ENCODE measurements at regions not wholly inside any gene's neighbourhood (a gene's known extent, or its start where the extent isn't known, plus 50 kb on each side); places are given as distances from the start of the nearest gene placed in this dataset.
"Not testable (repeated sequence)": the region's sequence is repeated elsewhere in the genome, so short reads cannot be mapped to it uniquely, and the experiment has no call there.

DNA sequence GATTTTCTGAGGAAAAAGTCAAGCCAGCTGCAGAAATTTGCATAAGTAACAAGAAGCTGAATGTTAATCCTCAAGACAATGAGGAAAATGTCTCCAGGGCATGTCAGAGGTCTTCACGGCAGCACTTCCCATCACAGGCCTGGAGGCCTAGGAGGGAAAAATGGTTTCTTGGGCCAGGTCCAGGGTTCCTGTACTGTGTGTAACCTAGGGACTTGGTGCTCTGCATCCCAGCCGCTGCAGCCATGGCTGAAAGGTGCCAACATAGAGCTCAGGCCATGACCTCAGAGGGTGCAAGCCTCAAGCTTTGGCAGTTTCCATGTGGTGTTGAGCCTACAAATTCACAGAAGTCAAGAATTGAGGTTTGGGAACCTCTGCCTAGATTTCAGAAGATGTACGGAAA lies 144.1 kb downstream of the AKR1D1 start:
- not testable (repeated sequence) for DNase-seq (ENCODE audit: low spot score)

DNA sequence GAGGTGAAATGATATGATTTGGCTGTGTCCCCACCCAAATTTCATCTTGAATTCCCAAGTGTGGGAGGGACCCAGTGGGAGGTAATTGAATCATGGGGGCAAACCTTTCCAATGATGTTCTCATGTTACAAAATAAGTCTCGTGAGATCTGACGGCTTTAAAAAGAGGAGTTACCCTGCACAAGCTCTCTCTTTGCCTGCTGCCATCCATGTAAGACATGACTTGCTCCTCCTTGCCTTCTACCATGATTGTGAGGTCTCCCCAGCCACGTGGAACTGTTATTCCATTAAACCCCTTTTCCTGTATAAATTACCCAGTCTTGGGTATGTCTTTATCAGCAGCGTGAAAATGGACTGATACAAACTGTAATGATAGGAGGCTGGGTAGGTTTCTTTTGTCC lies 145.1 kb downstream of the AKR1D1 start:
- not testable (repeated sequence) for DNase-seq (ENCODE audit: low spot score)

DNA sequence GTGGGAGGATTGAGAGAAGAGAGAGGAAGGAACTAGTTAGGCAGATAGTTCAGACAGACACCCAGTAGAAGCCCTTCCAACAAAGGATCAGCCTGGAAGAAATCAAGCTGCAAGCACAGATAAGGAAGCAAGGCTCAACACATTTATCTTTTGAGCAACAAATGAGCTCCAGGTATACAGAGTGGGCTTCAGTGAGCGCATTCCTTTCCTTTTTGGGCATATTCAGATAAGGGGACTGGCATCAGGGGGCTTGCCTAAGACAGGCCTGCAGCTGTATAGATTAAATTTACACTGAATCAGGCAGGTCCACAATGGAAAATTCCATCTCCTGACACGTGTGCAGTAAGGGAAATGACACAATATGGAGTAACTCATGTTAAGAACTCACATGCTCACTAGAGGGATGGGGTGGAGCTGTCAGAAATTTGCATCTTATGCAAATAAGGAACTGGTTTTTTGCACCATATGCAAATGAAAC lies 147.2 kb downstream of the AKR1D1 start:
- DNase-seq (ENCODE audit: low spot score), result no peak

DNA sequence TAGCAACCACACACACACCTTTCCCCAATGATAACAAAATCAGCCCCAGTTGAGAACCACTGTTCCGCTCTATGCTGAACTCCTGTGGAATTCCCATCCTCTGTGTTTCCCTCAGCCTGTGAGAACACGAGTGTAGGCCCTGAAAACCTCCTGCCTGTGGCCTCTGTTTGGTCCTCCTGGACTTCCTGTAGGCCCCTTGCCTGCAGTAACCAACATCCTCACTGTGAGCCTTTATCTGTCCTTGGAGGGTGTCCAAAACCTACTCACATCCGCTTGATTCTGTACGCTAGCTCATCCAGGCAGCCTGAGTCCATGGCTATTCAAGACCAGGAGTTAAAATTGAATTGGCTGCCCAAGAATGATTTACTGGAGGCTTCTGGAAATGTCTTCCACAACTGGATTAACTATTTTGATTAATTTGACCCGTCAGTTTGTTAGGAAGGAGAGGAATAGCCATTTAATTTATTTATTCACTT lies 149.8 kb downstream of the AKR1D1 start:
- no peak for DNase-seq (ENCODE audit: low spot score)

DNA sequence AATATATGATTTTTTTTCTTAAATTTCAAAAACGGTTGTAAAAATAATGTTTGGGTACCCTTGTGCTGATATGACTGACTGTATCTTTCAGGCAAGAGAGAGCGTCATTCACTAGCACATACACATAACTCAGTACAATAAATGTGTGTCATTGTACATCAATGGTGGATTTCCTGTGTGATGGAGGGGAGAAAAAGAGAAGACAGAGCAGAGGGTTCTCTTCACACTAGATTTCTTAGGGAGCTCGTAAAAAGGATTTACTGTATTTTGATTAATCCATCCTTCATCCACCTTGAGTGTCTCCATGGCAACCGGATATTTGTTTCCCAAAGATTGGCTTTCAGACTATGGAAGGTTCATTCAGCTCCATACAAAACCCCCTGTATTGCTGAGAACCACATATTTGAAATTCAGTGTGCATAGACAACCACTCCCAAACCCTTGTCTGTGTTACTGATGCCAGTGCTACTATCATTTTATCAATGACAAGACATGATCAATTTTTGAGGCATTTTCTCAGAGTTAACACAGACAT lies 150.6 kb downstream of the AKR1D1 start:
- no peak for DNase-seq (ENCODE audit: low spot score)

DNA sequence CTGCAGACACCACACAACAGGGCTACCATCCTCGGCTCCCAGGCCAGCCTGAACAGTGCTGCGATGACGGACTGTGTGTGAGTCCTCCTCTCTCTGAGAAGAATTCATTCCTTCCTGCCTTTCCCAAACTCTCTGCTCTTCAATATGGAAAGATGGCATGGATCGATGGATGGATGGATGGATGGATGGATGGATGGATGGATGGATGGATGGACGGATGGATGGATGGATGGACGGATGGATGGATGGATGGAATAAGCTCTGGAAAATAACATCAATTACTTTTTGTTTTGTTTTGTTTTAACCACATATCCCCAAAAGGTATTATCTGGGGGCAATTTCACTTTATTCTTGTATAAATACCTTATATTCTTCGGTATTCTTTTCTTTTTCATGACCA lies 151.9 kb downstream of the AKR1D1 start:
- DNase-seq (ENCODE audit: low spot score), result no peak

DNA sequence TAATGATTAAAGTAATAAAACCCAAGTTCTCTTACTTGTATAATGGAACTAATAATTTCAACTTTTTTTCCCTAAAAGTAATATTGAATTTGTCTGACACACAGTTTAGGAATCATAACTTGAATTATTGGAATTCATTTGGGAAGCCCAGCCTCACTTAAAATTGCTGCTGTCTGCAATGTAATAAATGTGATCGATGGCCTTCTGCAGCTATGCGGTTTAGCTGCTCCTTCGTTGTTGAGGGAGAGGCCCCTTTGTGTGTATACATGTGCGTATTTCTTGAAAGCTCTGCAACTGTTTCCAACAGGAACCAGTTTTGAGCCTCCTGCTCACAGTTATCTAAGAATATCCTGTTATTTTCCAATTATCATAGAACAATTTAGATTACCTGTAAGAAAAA lies 152.5 kb downstream of the AKR1D1 start:
- DNase-seq (ENCODE audit: low spot score), result no peak

DNA sequence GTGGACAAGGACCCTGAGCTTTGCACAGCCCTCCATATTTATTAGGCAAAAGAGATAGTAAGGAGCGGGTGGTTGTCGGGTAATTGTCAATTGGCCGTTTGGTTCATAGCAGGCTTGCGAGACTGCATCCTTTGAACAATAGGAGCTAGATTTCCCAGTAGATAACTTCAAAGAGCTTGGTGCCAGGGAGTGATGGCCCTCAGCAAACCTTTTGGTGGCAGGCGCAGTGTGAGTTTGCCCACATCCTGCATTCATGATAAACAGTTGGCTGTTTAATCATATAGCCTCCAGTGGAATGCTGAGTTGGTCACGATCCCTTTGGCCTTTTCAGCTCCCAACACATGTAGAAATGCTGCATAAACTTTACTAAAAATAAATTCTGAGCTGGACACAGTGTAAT lies 156.9 kb downstream of the AKR1D1 start:
- DNase-seq (ENCODE audit: low spot score), result no peak

DNA sequence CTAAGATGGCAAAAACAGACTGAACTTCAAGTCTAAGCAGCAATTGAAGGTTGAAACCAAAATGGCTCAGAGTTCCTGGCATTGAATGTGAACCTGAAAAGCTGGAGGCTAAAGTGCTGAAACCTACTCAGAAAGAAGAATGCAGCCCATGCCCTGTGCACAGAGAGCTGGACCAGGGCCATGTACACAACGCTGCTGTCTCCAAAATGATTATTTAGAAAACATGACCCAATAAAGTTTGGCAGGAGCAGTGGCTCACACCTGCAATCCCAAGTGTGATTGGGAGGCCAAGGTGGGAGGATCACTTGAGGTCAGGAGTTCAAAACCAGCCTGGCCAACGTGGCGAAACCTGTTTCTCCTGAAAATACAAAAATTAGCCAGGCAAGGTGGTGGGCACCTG lies 158.9 kb downstream of the AKR1D1 start:
- DNase-seq (ENCODE audit: low spot score), result no peak

DNA sequence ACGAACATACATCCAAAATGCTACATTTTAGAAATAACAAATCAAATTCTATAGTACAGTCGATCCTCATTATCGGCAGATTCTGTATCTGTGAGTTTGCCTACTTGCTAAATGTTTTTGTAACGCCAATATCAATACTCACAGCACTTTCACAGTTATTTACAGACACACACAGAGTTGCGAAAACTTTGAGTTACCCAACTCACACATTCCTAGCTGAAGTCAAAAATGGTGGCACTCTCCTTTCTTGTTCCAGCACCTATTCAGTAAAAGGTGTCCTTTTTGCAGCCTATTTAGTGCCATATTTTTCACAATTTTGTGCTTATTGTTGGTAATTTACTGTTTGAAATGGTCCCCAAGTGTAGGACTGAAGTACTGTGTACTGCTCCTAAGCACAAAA lies 161.7 kb downstream of the AKR1D1 start:
- no peak for DNase-seq (ENCODE audit: low spot score)

DNA sequence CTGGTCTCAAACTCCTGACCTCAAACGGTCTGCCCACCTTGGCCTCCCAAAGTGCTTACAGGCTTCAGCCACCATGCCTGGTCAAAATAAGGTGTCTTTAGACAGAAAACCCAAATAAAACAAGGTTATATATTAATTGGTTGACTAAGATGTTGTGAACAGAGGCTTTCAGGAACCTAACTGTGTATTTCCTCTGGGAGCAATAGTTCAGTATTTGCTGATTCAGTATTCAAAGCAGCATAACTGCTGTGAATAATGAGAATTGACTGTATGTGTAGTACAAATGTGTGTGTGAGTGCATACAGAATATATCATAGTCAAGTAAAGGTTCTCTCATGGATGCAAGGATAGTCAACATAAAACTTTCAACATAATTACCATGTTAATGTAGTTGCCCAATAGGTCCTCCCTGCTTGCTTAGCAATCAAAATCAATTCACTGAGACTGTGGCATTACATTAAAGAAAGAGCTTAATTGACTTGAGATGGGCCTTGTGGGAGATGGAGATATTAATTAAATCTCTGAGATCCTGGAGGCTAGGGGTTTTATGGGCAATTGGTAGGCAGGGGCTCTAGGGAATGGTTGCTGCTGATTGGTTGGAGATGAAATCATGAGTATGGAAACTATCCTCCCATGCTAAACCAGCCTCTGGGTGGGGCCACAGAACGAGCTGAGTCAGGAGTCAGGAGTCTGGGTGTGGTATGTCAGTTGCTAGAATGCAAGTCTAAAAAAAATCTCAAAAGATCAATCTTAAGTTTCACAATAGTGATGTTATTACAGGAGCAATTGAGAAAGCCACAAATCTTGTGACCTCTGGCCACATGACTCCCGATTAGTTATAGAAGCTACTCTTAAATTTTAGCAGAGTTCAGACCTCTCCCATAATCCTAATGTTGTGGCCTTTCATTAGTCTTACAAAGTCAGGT lies 162.7 kb downstream of the AKR1D1 start:
- no peak for DNase-seq (ENCODE audit: low spot score)

DNA sequence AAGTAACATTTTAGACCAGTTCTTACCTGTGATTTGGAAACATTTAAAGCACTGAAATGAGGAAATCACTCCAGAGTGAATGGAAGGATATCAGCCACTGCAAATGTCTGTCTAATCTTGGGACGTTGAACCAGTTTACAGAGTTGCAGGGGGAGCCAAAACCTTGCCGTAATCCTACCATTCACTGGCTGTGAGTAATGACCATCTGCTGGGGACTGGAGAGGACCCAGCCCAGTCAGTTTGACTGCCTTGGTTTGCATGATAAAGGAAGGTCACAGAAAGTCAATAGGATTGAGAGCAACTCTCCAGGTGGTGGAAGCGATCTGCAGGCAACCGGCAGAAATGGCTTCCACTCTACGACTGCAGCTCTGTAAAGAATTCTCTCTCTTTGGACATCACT lies 167.2 kb downstream of the AKR1D1 start:
- DNase-seq (ENCODE audit: low spot score), result peak; percentile 81

DNA sequence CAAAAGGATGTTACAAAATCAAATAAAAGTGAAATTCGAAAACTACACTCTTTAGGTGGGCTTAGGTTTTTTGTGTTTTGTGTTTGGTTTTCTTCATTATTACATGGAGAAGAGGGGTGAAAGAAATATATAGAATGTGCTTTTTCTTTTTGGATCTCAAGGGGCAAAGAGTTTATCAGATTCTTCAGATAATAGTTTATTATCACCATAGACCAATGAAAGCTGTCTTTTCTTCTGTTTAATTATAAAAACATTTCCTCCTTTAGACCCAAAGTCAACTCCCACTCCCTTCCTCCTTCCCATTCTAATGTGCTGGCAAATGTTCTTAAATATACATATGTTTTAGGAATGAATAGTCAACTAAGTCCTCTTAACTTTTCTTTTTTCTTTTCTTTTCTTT lies 167.6 kb downstream of the AKR1D1 start:
- no peak for DNase-seq (ENCODE audit: low spot score)

DNA sequence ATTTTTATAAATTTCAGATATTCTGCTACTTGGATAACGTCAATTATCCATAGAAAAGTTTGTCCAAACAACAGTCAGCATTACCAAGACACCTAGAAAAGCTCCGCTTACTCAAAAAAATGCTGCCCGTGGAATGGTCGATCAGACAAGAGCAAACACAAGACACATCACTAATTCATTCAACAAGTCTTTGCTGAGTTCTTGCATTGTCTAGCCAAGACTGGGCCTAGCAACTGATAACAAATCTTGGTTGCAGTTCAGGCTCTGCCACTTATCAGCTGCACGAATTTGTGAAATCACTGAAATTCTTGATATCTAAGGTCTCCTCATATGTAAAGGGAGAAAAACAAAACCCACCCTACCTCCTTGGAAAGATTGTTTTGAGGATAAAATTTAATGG lies 168.3 kb downstream of the AKR1D1 start:
- no peak for DNase-seq (ENCODE audit: low spot score)

DNA sequence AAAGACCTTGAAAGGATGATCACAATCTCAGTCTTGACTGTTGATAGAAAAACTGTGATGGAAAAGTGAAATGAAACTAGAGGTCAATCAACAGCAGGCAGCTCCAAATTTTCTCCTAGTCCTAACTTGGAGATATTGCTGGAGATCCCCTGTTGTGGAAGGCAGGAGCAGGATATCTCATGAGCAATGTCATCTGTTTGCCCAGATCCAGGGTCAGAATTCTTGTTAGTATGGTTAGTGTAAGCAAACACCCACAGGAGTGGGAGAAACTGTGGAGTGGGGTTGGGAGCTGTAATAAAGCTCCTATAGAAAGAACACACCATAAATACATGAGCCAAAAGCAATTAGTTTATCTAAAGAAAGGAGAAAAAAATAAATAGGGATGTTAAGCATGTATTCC lies 169.0 kb downstream of the AKR1D1 start:
- no peak for DNase-seq (ENCODE audit: low spot score)

DNA sequence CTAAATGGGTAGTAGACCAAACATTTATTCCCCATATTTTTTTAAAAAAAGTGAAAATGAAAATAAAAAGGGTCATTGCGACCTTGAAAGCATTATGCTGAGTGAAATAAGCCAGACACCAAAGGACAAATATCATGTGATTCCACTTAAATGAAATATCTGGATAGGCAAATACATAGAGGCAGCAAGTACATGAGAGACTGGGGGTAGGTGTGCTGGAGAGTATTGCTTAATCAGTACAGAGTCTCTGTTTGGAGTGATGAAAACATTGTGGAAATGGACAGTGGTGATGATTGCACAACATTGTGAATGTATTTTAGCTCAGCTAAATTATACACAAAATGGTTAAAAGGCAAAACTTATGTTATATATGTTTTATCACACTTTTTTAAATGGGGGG lies 169.4 kb downstream of the AKR1D1 start:
- no peak for DNase-seq (ENCODE audit: low spot score)

DNA sequence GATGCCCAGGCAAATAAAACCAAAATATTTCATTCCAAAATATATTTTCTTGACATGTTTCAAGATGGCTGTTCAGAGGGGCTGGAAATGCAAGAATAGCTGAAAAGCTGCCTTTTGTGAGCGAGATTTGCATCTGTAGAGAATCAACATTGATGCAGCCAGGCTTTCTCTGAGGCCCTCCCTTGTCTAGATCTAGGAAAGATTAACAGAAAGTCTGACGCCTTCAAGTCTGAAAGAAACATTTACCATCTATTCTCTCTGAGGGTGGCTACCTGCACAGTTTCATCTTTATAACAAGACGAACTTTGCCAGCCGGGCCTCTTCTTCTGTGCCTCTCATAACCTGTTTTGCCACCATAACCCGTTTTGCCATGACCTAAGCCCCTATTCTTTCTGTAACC lies 170.2 kb downstream of the AKR1D1 start:
- no peak for DNase-seq (ENCODE audit: low spot score)

DNA sequence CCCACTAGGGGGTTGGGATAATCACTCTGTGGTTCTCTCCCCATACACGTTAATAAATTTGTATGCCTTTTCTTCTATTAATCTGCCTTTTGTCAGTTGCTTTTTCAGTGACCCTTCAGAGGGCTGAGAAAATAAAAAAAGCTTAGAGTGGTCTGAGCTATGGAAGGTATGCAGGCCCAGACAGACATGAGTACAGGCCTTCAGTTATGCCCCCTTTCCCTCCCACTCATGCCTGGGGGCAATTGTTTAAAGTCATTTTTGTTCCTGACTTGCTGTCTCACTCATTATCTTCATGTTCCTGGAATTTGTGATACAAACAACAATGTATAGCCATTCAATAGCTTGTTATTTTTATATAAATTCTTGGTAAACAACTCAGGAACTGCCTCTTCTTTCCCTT lies 170.8 kb downstream of the AKR1D1 start:
- no peak for DNase-seq (ENCODE audit: low spot score)

DNA sequence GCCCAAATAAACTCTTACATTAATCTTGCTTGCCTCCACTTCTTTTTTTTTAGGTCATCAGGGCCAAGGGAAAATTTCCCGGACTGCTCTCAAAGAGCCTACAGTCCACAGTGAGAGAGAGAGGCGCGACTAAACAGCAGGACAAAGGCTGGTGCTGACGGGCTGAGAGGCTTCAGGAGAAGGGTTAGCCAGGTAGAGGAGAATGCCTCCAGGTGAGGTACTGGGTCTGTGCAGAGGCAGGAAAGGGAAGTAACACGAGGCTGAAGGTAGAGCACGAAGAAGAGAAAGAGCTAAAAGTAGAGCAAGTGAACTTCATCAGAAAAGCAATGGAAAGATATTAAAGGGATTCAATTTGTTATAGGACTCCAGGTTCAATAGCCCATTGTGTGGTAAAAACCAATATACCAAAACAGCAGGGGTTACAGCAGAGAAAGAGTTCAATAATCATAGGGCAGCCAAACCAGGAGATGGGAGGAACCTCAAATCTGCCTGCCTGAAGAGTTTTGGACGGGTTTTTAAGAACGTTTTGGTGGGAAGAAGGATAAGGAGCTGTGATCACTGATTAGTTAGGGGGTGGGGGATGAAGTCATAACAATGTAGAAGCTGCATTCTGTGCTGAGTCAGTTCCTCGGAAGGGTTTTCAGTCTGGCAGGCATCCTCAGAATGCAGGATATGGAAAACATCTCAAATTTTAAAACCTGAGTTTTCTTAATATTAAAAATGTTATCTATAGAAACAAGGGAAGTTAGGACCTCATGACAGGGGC lies 171.5 kb downstream of the AKR1D1 start:
- DNase-seq (ENCODE audit: low spot score), result no peak

DNA sequence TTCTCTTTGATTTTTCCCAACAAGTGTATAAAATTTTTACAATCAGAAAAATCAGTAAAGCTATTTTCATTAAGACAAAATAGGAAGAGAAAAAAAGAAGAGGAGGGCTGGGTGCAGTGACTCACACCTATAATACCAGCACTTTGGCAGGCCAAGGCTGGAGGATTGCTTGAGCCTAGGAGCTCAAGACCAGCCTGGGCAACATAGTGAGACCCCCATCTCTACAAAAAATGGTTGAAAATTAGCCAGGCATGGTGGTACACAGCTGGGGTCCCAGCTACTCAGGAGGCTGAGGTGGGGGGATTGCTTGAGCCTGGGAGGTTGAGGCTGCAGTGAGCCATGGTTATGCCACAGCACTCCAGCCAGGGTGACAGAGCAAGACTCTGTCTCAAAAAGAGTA lies 172.3 kb downstream of the AKR1D1 start:
- DNase-seq (ENCODE audit: low spot score), result no peak

DNA sequence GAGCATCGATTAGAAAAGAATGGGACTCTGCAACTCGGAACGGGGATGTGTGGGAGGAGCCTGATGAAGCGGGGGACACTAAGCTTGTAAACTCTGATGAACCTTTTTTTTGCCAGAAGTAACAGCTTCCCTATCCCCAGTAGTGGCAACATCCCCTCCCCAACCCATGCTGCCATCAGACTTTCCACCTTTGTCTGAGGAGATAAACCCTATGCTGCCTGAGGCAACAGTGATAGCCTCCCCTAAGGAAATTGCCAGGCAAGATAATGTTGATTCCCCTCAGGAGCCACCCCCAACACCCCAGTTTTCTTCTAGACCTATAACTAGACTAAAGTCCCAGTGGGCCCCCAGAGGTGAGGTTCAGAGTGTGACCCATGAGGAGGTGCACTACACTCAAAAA lies 173.7 kb downstream of the AKR1D1 start:
- DNase-seq (ENCODE audit: low spot score), result no peak

DNA sequence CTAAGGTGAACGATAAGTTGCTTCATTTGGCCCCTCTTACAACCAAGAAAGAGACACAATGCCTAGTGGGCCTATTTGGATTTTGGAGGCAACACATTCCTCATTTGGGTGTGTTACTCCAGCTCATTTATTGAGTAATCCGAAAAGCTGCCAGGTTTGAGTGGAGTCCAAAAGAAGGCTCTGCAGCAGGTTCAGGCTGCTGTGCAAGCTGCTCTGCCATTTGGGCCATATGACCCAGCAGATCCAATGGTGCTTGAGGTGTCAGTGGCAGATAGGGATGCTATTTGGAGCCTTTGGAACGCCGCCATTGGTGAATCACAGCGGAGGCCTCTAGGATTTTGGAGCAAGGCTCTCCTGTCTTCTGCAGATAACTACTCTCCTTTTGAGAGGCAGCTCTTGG lies 176.4 kb downstream of the AKR1D1 start:
- DNase-seq (ENCODE audit: low spot score), result not testable (repeated sequence)

DNA sequence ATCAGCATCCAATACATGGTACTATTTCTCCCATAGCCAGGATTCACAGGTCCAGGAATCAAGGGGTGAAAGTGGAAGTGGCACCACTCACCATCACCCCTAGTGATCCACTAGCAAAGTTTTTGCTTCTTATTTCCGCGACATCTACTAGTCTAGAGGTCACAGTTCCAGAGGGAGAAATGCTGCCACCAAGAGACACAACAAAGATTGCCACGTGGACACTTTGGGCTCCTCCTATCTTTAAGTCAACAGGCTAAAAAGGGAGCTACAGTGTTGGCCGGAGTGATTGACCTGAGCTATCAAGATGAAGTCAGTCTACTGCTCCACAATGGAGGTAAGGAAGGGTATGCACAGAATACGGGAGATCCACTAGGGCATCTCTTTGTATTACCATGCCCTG lies 178.2 kb downstream of the AKR1D1 start:
- DNase-seq (ENCODE audit: low spot score), result no peak

All from ecto neural progenitor cell (in vitro differentiated cells).